ENCODE measurements at regions not wholly inside any gene's neighbourhood (a gene's known extent, or its start where the extent isn't known, plus 50 kb on each side); places are given as distances from the start of the nearest gene placed in this dataset.

GRCh38 chr5:159641371-159642039 lies 274.8 kb upstream of the ADRA1B start:
- H3K4me1 Mint-ChIP-seq (ENCODE audit: low read depth) = no peaks in the 10 kb centered on the region
- no peaks in the 10 kb centered on the region for H3K36me3 Mint-ChIP-seq (ENCODE audit: insufficient read depth)
- ATAC-seq (no peak), DNase-seq (no peak)
- H3K9me3 Mint-ChIP-seq = peaks cover 4% of the 10 kb centered on the region
- H3K27me3 Mint-ChIP-seq (ENCODE audit: low read depth) = no peaks in the 10 kb centered on the region
- H3K4me3 Mint-ChIP-seq = no peak overlapping the region

GRCh38 chr5:159642379-159642778 lies 273.9 kb upstream of the ADRA1B start:
- DNase-seq = no peak
- Mint-ChIP-seq H3K27me3 (ENCODE audit: low read depth) (no peaks in the 10 kb centered on the region), H3K4me1 (ENCODE audit: low read depth) (no peaks in the 10 kb centered on the region)

GRCh38 chr5:159644053-159644452 lies 272.2 kb upstream of the ADRA1B start:
- no peak for DNase-seq
- Mint-ChIP-seq H3K9me3 (no peaks in the 10 kb centered on the region), H3K27me3 (ENCODE audit: low read depth) (no peaks in the 10 kb centered on the region), H3K36me3 (ENCODE audit: insufficient read depth) (no peaks in the 10 kb centered on the region), H3K4me1 (ENCODE audit: low read depth) (no peaks in the 10 kb centered on the region), H3K4me3 (no peak overlapping the region)
- ATAC-seq = no peak

More at GRCh38 chr5:159642379-159642778, 273.9 kb upstream of the ADRA1B start:
- H3K36me3 Mint-ChIP-seq (ENCODE audit: insufficient read depth) = no peaks in the 10 kb centered on the region
- H3K4me3 Mint-ChIP-seq = no peak overlapping the region
- H3K9me3 Mint-ChIP-seq = peaks cover 3% of the 10 kb centered on the region
- ATAC-seq = no peak

DNA sequence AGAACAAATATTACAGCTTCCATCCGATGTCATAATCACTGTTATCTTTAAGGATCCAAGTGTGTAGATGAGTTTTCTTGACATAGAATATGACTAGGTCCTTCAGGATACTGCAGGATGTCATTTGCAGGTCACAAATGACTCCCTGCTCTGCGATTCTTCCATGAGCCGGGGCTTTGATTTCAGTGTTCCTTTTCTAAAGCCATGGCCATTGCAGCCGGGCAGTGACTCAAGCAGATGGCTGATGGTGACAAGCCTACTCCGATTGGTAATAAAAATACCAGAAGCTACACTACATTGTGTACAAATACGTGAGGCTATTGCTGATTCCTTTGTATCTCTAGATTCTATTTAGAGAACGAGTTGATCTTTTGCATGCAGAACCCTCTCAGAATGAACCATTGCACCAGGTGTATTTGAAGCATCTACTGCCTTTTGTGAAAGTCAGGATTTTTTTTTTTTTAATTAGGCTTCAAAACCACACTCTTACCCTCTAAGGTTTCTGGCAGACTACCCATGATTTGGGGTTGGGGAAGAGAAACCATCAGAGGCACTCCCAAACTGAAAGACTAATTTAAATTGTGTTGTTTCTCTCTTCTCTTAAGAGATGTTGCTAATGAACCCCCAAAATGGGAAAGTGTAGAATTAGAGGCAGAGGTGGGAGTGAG lies 271.0 kb upstream of the ADRA1B start:
- Mint-ChIP-seq H3K36me3 (ENCODE audit: insufficient read depth) (no peaks in the 10 kb centered on the region), H3K4me1 (ENCODE audit: low read depth) (no peaks in the 10 kb centered on the region), H3K9me3 (no peaks in the 10 kb centered on the region), H3K27me3 (ENCODE audit: low read depth) (no peaks in the 10 kb centered on the region), H3K4me3 (no peak overlapping the region)
- ATAC-seq = no peak
- no peak for DNase-seq

- H3K4me1 Mint-ChIP-seq (ENCODE audit: low read depth) = no peaks in the 10 kb centered on the region
- DNase-seq (no peak), ATAC-seq (no peak)
- no peak overlapping the region for H3K4me3 Mint-ChIP-seq
- H3K9me3 Mint-ChIP-seq = no peaks in the 10 kb centered on the region
- no peaks in the 10 kb centered on the region for H3K36me3 Mint-ChIP-seq (ENCODE audit: insufficient read depth)
- no peaks in the 10 kb centered on the region for H3K27me3 Mint-ChIP-seq (ENCODE audit: low read depth)
These were observed 265.5 kb upstream of the ADRA1B start for GRCh38 chr5:159650803-159651202.

GRCh38 chr5:159655757-159656409 lies 260.4 kb upstream of the ADRA1B start:
- Mint-ChIP-seq H3K27me3 (ENCODE audit: low read depth) (no peaks in the 10 kb centered on the region), H3K9me3 (no peaks in the 10 kb centered on the region), H3K4me1 (ENCODE audit: low read depth) (no peaks in the 10 kb centered on the region), H3K36me3 (ENCODE audit: insufficient read depth) (no peaks in the 10 kb centered on the region), H3K4me3 (no peak overlapping the region)
- no peak for DNase-seq
- no peak for ATAC-seq

DNA sequence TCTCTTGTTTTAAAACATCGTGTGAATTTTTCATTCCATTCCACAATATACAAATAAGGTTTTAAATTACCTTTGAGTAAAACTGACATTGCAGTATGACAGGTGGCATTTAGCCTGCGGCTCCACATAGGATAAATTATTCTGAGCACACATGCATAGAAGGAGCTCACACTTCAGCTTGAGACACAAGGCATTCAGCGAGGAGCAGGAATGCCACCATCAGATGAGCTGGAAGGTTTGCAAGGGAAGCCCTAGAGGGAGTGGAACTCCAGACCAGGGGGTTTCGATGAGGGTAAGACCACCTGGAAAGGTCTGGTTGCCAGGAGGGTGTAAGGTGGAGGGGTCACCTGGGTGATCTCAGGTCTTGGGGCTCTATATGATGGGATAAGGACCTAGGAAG lies 259.0 kb upstream of the ADRA1B start:
- H3K4me3 Mint-ChIP-seq = no peak overlapping the region
- H3K4me1 Mint-ChIP-seq (ENCODE audit: low read depth) = no peaks in the 10 kb centered on the region
- DNase-seq (no peak), ATAC-seq (no peak)
- no peaks in the 10 kb centered on the region for H3K36me3 Mint-ChIP-seq (ENCODE audit: insufficient read depth)
- no peaks in the 10 kb centered on the region for H3K9me3 Mint-ChIP-seq
- H3K27me3 Mint-ChIP-seq (ENCODE audit: low read depth) = no peaks in the 10 kb centered on the region

DNA sequence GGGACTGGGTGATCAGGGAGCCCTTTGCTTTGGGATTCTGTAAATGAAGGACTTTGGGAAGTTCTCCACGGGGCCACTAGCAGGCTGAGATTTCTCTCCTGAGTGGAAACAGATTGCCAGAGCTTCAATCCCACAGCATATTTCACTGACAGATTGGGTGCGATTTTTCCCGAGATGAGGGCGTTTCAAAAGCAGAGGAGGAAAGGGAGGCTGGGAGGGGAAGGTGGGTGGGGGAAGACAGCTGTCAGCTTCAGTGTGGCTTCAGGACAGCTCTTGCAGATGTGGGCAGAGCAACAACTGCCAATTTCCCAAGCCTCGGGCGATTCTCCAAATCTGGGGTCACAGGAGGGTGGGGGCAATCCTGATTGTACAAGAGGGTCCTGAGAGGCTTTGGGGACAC lies 258.5 kb upstream of the ADRA1B start:
- Mint-ChIP-seq H3K9me3 (no peaks in the 10 kb centered on the region), H3K4me1 (ENCODE audit: low read depth) (no peaks in the 10 kb centered on the region), H3K27me3 (ENCODE audit: low read depth) (no peaks in the 10 kb centered on the region), H3K36me3 (ENCODE audit: insufficient read depth) (no peaks in the 10 kb centered on the region), H3K4me3 (no peak overlapping the region)
- ATAC-seq (no peak), DNase-seq (no peak)

GRCh38 chr5:159658266-159658925 lies 257.9 kb upstream of the ADRA1B start:
- no peaks in the 10 kb centered on the region for H3K4me1 Mint-ChIP-seq (ENCODE audit: low read depth)
- no peaks in the 10 kb centered on the region for H3K9me3 Mint-ChIP-seq
- H3K27me3 Mint-ChIP-seq (ENCODE audit: low read depth) = no peaks in the 10 kb centered on the region
- ATAC-seq (no peak), DNase-seq (no peak)
- H3K4me3 Mint-ChIP-seq = no peak overlapping the region
- no peaks in the 10 kb centered on the region for H3K36me3 Mint-ChIP-seq (ENCODE audit: insufficient read depth)

DNA sequence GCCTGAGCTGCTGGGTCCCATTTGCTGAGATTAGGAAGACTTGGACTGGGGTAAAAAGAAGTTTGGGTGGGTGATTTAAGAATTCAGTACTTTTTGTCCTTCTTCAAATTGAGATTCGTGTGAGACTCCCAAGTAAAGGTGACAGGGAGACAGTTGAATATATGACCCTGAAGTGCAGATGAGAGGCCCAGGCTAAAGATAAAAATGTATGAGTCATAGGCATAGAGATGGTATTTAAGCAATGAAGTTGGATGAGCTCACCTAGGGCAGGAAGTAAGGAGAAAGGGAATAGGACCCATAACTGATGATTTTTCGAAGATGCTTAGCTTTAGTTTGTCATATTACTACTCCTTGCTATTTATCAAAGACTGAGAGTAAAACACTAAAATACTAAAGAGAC lies 255.9 kb upstream of the ADRA1B start:
- no peaks in the 10 kb centered on the region for H3K4me1 Mint-ChIP-seq (ENCODE audit: low read depth)
- no peak for ATAC-seq
- DNase-seq = no peak
- H3K27me3 Mint-ChIP-seq (ENCODE audit: low read depth) = no peaks in the 10 kb centered on the region
- H3K4me3 Mint-ChIP-seq = no peak overlapping the region
- no peaks in the 10 kb centered on the region for H3K9me3 Mint-ChIP-seq
- H3K36me3 Mint-ChIP-seq (ENCODE audit: insufficient read depth) = no peaks in the 10 kb centered on the region

DNA sequence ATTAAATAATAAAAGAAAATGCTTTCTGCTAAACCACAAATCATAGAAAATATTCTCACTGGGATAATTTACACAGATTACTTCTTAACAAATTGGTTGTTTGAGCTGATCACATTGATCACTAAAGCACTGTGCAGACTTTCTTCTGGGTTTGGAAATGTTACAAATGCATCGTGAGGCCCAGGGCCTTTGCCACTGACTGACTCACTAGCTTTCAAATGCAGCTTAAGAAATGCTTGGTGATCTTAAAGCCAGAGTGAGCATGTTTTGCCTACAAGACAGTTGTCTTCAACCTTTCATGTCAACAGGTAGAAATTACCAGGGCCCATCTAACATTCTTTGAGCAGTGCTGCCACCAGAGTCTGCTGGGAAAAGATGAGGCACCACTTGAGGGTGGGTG lies 252.3 kb upstream of the ADRA1B start:
- DNase-seq (no peak), ATAC-seq (no peak)
- Mint-ChIP-seq H3K9me3 (no peaks in the 10 kb centered on the region), H3K4me3 (no peak overlapping the region), H3K36me3 (ENCODE audit: insufficient read depth) (no peaks in the 10 kb centered on the region), H3K27me3 (ENCODE audit: low read depth) (no peaks in the 10 kb centered on the region), H3K4me1 (ENCODE audit: low read depth) (peaks cover 2% of the 10 kb centered on the region)

GRCh38 chr5:159667286-159667685 lies 249.0 kb upstream of the ADRA1B start:
- H3K4me3 Mint-ChIP-seq = no peak overlapping the region
- peaks cover 3% of the 10 kb centered on the region for H3K36me3 Mint-ChIP-seq (ENCODE audit: insufficient read depth)
- no peaks in the 10 kb centered on the region for H3K27me3 Mint-ChIP-seq (ENCODE audit: low read depth)
- peaks cover 6% of the 10 kb centered on the region for H3K9me3 Mint-ChIP-seq
- peaks cover 2% of the 10 kb centered on the region for H3K4me1 Mint-ChIP-seq (ENCODE audit: low read depth)
- ATAC-seq = no peak
- no peak for DNase-seq

DNA sequence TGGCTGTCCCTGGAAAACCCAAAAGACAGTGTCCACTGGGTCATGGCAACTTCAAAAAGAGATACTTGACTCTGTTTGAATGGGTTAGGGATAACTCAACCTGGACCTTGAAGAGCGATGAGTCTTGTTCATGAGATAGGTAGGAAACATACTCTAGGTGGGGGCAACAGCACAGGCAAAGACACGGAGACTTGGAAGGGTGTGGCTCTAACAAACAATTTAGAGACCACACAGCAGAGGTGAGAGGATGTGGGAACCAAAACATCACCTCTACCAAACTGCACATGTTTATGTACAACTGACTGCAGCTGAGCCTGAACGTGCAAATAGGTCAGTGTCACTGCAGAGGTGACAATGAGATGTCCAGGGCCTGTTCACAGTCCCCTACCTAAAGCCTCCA lies 247.7 kb upstream of the ADRA1B start:
- no peak for DNase-seq
- H3K27me3 Mint-ChIP-seq (ENCODE audit: low read depth) = no peaks in the 10 kb centered on the region

GRCh38 chr5:159669559-159669958 lies 246.7 kb upstream of the ADRA1B start:
- Mint-ChIP-seq H3K9me3 (peaks cover 14% of the 10 kb centered on the region), H3K4me1 (ENCODE audit: low read depth) (peaks cover 2% of the 10 kb centered on the region), H3K27me3 (ENCODE audit: low read depth) (no peaks in the 10 kb centered on the region), H3K36me3 (ENCODE audit: insufficient read depth) (peaks cover 3% of the 10 kb centered on the region), H3K4me3 (no peak overlapping the region)
- no peak for DNase-seq
- ATAC-seq = no peak

More for the DNA sequence above, 247.7 kb upstream of the ADRA1B start:
- peaks cover 2% of the 10 kb centered on the region for H3K4me1 Mint-ChIP-seq (ENCODE audit: low read depth)
- peaks cover 12% of the 10 kb centered on the region for H3K9me3 Mint-ChIP-seq
- no peak overlapping the region for H3K4me3 Mint-ChIP-seq
- peaks cover 3% of the 10 kb centered on the region for H3K36me3 Mint-ChIP-seq (ENCODE audit: insufficient read depth)
- ATAC-seq = no peak

Measured in activated T-cell treated with anti-CD3 and anti-CD28 coated beads, Interleukin-2, amount 50 U/mL, for 4 hours (primary cell).